GM10248 (cell line): ENCODE measurements at regions not wholly inside any gene's neighbourhood (a gene's known extent, or its start where the extent isn't known, plus 50 kb on each side); places are given as distances from the start of the nearest gene placed in this dataset.

Experiments used
- CTCF ChIA-PET: fragments of 300-600 bp; sonication (Branson Sonifier 250); formaldehyde crosslinking; extraction: SDS; loops from one replicate; lab custom pipeline; 2021; ENCODE audit warnings: antibody characterized with exemption; lab: Yijun Ruan, JAX
- POLR2A ChIA-PET: fragments of 350-650 bp; sonication (Branson Sonifier 250); formaldehyde crosslinking; extraction: SDS; loops from one replicate; lab custom pipeline; 2020; ENCODE audit warnings: antibody characterized with exemption; lab: Yijun Ruan, JAX
- DNase-seq: peaks from one replicate; pipeline ENCODE4 v3.0.0; 2012; ENCODE audit errors: extremely low spot score
- CTCF ChIP-seq: IDR thresholded peaks from 2 replicates; pipeline ENCODE4 v1.5.1; 2012; ENCODE audit warnings: mild to moderate bottlenecking, low read depth; ENCODE audit errors: extremely low read depth, missing control alignments, control extremely low read depth

GRCh38 chr12:45581112-45581511 is 148.4 kb upstream of the ARID2 start:
- DNase-seq, result no peak
- POLR2A ChIA-PET, result no interaction called here
- CTCF ChIA-PET, result interaction anchor here (3.1 kb wide), 1 partner anchor 37 kb away, joined by 11 read pairs; no protein-coding TSS in a partner anchor
- no peak for TF ChIP-seq CTCF

GRCh38 chr12:45582536-45582935 is 147.0 kb upstream of the ARID2 start:
- no peak for DNase-seq
- POLR2A ChIA-PET, result no interaction called here
- CTCF ChIA-PET, result interaction anchor here (1.6 kb wide), 1 partner anchor 41 kb away, joined by 3 read pairs; no protein-coding TSS in a partner anchor
- no peak for TF ChIP-seq CTCF

GRCh38 chr12:45582986-45583659 is 146.4 kb upstream of the ARID2 start:
- TF ChIP-seq CTCF, result no peak
- POLR2A ChIA-PET, result no interaction called here
- CTCF ChIA-PET, result interaction anchor here (1.6 kb wide), 1 partner anchor 40 kb away, joined by 3 read pairs; no protein-coding TSS in a partner anchor
- DNase-seq, result no peak

GRCh38 chr12:45584336-45584735 is 145.2 kb upstream of the ARID2 start:
- ChIA-PET POLR2A (no interaction called here), CTCF (interaction anchor here (1.3 to 1.6 kb wide), 2 partner anchors 13 to 39 kb away, joined by 3 read pairs; no protein-coding TSS in a partner anchor)
- DNase-seq, result no peak
- no peak for TF ChIP-seq CTCF

GRCh38 chr12:45585522-45586230 is 143.8 kb upstream of the ARID2 start:
- DNase-seq, result no peak
- no peak for TF ChIP-seq CTCF
- POLR2A ChIA-PET, result no interaction called here
- CTCF ChIA-PET, result no interaction called here

- ChIA-PET POLR2A (no interaction called here), CTCF (no interaction called here)
- no peak for DNase-seq
- TF ChIP-seq CTCF, result no peak
Observed at GRCh38 chr12:45586486-45586885, 143.0 kb upstream of the ARID2 start.
